ENCODE measurements at regions not wholly inside any gene's neighbourhood (a gene's known extent, or its start where the extent isn't known, plus 50 kb on each side); places are given as distances from the start of the nearest gene placed in this dataset.

GRCh38 chr5:92145852-92146251, 762.7 kb upstream of the ARRDC3 start (continued):
- TF ChIP-seq CTCF (conservative IDR thresholded peaks at IDR 0.05; ENCODE audit: low read depth in 2 of 2) (no peak), EZH2 (IDR thresholded peaks at IDR 0.05; ENCODE audit: low read depth, unreplicated experiment) (no peak), STAT1 (IDR thresholded peaks at IDR 0.05; ENCODE audit: unreplicated experiment) (no peak)

DNA sequence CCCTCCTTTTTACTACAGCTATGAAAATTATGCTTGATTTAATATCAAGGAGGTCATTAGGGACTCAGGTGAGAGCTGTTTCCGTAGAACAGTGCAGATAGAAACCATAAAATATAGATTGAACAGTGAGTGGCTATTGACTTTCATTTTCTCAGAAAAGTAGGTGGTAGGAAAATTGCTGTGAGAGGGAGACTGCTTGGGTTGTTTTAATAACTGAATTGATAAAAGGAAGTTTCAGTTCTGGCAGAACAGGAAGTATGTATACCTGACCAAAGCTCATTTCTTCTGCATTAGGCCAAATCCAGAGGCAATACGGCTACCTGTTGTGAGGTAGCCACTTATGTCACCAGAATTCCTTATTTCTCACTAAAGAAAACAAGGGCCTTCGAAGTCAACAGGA, 761.7 kb upstream of the ARRDC3 start:
- no peak overlapping the region for H3K27ac Mint-ChIP-seq
- H2AFZ ChIP-seq = no peak overlapping the region; the same call in 1 of the 2 replicates
- no peak overlapping the region for H3K4me3 ChIP-seq
- no peak for TF ChIP-seq ZNF331 (CRISPR knock-in tag; IDR thresholded peaks at IDR 0.05; ENCODE audit: low read depth)
- no peak for TF ChIP-seq NANOG (IDR thresholded peaks at IDR 0.05; ENCODE audit: borderline replicate concordance)
- no peak for TF ChIP-seq CTCF (conservative IDR thresholded peaks at IDR 0.05; ENCODE audit: low read depth in 2 of 2)
- TF ChIP-seq EZH2phosphoT487 (IDR thresholded peaks at IDR 0.05; ENCODE audit: unreplicated experiment) = no peak
- no peak for TF ChIP-seq CREB1 (CRISPR knock-in tag; IDR thresholded peaks at IDR 0.05; ENCODE audit: low read depth)
- TF ChIP-seq POLR2AphosphoS5 (IDR thresholded peaks at IDR 0.05; ENCODE audit: low read depth) = no peak
- TF ChIP-seq, protein P1, sequence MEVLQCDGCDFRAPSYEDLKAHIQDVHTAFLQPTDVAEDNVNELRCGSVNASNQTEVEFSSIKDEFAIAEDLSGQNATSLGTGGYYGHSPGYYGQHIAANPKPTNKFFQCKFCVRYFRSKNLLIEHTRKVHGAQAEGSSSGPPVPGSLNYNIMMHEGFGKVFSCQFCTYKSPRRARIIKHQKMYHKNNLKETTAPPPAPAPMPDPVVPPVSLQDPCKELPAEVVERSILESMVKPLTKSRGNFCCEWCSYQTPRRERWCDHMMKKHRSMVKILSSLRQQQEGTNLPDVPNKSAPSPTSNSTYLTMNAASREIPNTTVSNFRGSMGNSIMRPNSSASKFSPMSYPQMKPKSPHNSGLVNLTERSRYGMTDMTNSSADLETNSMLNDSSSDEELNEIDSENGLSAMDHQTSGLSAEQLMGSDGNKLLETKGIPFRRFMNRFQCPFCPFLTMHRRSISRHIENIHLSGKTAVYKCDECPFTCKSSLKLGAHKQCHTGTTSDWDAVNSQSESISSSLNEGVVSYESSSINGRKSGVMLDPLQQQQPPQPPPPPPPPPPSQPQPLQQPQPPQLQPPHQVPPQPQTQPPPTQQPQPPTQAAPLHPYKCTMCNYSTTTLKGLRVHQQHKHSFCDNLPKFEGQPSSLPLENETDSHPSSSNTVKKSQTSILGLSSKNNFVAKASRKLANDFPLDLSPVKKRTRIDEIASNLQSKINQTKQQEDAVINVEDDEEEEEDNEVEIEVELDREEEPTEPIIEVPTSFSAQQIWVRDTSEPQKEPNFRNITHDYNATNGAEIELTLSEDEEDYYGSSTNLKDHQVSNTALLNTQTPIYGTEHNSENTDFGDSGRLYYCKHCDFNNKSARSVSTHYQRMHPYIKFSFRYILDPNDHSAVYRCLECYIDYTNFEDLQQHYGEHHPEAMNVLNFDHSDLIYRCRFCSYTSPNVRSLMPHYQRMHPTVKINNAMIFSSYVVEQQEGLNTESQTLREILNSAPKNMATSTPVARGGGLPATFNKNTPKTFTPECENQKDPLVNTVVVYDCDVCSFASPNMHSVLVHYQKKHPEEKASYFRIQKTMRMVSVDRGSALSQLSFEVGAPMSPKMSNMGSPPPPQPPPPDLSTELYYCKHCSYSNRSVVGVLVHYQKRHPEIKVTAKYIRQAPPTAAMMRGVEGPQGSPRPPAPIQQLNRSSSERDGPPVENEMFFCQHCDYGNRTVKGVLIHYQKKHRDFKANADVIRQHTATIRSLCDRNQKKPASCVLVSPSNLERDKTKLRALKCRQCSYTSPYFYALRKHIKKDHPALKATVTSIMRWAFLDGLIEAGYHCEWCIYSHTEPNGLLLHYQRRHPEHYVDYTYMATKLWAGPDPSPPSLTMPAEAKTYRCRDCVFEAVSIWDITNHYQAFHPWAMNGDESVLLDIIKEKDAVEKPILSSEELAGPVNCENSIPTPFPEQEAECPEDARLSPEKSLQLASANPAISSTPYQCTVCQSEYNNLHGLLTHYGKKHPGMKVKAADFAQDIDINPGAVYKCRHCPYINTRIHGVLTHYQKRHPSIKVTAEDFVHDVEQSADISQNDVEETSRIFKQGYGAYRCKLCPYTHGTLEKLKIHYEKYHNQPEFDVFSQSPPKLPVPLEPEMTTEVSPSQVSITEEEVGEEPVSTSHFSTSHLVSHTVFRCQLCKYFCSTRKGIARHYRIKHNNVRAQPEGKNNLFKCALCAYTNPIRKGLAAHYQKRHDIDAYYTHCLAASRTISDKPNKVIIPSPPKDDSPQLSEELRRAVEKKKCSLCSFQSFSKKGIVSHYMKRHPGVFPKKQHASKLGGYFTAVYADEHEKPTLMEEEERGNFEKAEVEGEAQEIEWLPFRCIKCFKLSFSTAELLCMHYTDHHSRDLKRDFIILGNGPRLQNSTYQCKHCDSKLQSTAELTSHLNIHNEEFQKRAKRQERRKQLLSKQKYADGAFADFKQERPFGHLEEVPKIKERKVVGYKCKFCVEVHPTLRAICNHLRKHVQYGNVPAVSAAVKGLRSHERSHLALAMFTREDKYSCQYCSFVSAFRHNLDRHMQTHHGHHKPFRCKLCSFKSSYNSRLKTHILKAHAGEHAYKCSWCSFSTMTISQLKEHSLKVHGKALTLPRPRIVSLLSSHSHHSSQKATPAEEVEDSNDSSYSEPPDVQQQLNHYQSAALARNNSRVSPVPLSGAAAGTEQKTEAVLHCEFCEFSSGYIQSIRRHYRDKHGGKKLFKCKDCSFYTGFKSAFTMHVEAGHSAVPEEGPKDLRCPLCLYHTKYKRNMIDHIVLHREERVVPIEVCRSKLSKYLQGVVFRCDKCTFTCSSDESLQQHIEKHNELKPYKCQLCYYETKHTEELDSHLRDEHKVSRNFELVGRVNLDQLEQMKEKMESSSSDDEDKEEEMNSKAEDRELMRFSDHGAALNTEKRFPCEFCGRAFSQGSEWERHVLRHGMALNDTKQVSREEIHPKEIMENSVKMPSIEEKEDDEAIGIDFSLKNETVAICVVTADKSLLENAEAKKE (CRISPR knock-in tag; IDR thresholded peaks at IDR 0.05) = no peak
- TF ChIP-seq, protein P2, sequence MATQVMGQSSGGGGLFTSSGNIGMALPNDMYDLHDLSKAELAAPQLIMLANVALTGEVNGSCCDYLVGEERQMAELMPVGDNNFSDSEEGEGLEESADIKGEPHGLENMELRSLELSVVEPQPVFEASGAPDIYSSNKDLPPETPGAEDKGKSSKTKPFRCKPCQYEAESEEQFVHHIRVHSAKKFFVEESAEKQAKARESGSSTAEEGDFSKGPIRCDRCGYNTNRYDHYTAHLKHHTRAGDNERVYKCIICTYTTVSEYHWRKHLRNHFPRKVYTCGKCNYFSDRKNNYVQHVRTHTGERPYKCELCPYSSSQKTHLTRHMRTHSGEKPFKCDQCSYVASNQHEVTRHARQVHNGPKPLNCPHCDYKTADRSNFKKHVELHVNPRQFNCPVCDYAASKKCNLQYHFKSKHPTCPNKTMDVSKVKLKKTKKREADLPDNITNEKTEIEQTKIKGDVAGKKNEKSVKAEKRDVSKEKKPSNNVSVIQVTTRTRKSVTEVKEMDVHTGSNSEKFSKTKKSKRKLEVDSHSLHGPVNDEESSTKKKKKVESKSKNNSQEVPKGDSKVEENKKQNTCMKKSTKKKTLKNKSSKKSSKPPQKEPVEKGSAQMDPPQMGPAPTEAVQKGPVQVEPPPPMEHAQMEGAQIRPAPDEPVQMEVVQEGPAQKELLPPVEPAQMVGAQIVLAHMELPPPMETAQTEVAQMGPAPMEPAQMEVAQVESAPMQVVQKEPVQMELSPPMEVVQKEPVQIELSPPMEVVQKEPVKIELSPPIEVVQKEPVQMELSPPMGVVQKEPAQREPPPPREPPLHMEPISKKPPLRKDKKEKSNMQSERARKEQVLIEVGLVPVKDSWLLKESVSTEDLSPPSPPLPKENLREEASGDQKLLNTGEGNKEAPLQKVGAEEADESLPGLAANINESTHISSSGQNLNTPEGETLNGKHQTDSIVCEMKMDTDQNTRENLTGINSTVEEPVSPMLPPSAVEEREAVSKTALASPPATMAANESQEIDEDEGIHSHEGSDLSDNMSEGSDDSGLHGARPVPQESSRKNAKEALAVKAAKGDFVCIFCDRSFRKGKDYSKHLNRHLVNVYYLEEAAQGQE (IDR thresholded peaks at IDR 0.05; ENCODE audit: unreplicated experiment) = no peak
- no peak for TF ChIP-seq STAT1 (IDR thresholded peaks at IDR 0.05; ENCODE audit: unreplicated experiment)
- no peak for TF ChIP-seq JUNB (IDR thresholded peaks at IDR 0.05; ENCODE audit: unreplicated experiment)
- TF ChIP-seq EZH2 (IDR thresholded peaks at IDR 0.05; ENCODE audit: low read depth, unreplicated experiment) = no peak
- H4K20me1 ChIP-seq (replicated peaks; ENCODE audit: insufficient read depth) = no peaks in the 10 kb centered on the region
- no peaks in the 10 kb centered on the region for H3K4me1 ChIP-seq (ENCODE audit: insufficient read depth)
- H3K27me3 ChIP-seq (ENCODE audit: insufficient read depth) = no peaks in the 10 kb centered on the region
- no peak overlapping the region for H3K4me2 ChIP-seq
- H3K27me3 Mint-ChIP-seq (ENCODE audit: insufficient read depth, low read depth, poor library complexity) = no peaks in the 10 kb centered on the region
- no peaks in the 10 kb centered on the region for H3K9me2 ChIP-seq (ENCODE audit: insufficient read depth)
- no peak overlapping the region for H3K4me3 Mint-ChIP-seq
- H3K4me1 Mint-ChIP-seq = 0 out of 3 replicates have a peak, but pooled peaks cover 2% of the 10 kb centered on the region
- H3K36me3 ChIP-seq (ENCODE audit: insufficient read depth) = no peaks in the 10 kb centered on the region
- DNase-seq (ENCODE audit: low spot score) (no peak), ATAC-seq (no peak)
- H3K9me3 Mint-ChIP-seq = no peaks in the 10 kb centered on the region
- no peaks in the 10 kb centered on the region for H3K36me3 Mint-ChIP-seq (ENCODE audit: low read depth)
- no peaks in the 10 kb centered on the region for H3K79me2 ChIP-seq (replicated peaks; ENCODE audit: insufficient read depth)
- no peaks in the 10 kb centered on the region for H3F3A ChIP-seq (replicated peaks; ENCODE audit: low read depth)
- no peak overlapping the region for H3K27ac ChIP-seq (ENCODE audit: low read depth)

Measured in GM23338 (cell line).